ENCODE measurements at regions not wholly inside any gene's neighbourhood (a gene's known extent, or its start where the extent isn't known, plus 50 kb on each side); places are given as distances from the start of the nearest gene placed in this dataset.
"Not testable (repeated sequence)": the region's sequence is repeated elsewhere in the genome, so short reads cannot be mapped to it uniquely, and the experiment has no call there.

GRCh38 chr2:234189786-234190300, 139.3 kb downstream of the SPP2 start:
- DNase-seq (ENCODE audit: low spot score): no peak

GRCh38 chr2:234189230-234189629, 138.7 kb downstream of the SPP2 start:
- DNase-seq (ENCODE audit: low spot score): no peak

GRCh38 chr2:234187646-234188174, 137.2 kb downstream of the SPP2 start:
- no peak for DNase-seq (ENCODE audit: low spot score)

GRCh38 chr2:234181121-234181520, 130.6 kb downstream of the SPP2 start:
- no peak for DNase-seq (ENCODE audit: low spot score)

- DNase-seq (ENCODE audit: low spot score): no peak
These were observed 128.5 kb downstream of the SPP2 start for GRCh38 chr2:234179031-234179363.

GRCh38 chr2:234178330-234179030, 128.0 kb downstream of the SPP2 start:
- peak; percentile 23 for DNase-seq (ENCODE audit: low spot score)

GRCh38 chr2:234175649-234176048, 125.1 kb downstream of the SPP2 start:
- DNase-seq (ENCODE audit: low spot score): no peak

GRCh38 chr2:234174742-234175141, 124.2 kb downstream of the SPP2 start:
- no peak for DNase-seq (ENCODE audit: low spot score)

- DNase-seq (ENCODE audit: low spot score): no peak
These were observed 122.0 kb downstream of the SPP2 start for GRCh38 chr2:234172532-234172931.

- no peak for DNase-seq (ENCODE audit: low spot score)
These were observed 121.6 kb downstream of the SPP2 start for GRCh38 chr2:234172066-234172465.

- DNase-seq (ENCODE audit: low spot score): no peak
These were observed 121.2 kb downstream of the SPP2 start for GRCh38 chr2:234171666-234172065.

- no peak for DNase-seq (ENCODE audit: low spot score)
These were observed 119.2 kb downstream of the SPP2 start for GRCh38 chr2:234169674-234170073.

GRCh38 chr2:234168605-234169570, 118.4 kb downstream of the SPP2 start:
- not testable (repeated sequence) for DNase-seq (ENCODE audit: low spot score)

- no peak for DNase-seq (ENCODE audit: low spot score)
These were observed 116.0 kb downstream of the SPP2 start for GRCh38 chr2:234166531-234166930.

GRCh38 chr2:234165421-234165820, 114.9 kb downstream of the SPP2 start:
- no peak for DNase-seq (ENCODE audit: low spot score)

- no peak for DNase-seq (ENCODE audit: low spot score)
These were observed 114.3 kb downstream of the SPP2 start for GRCh38 chr2:234164493-234165413.

- DNase-seq (ENCODE audit: low spot score): no peak
These were observed 113.1 kb downstream of the SPP2 start for GRCh38 chr2:234163510-234164045.

- DNase-seq (ENCODE audit: low spot score): no peak
These were observed 112.4 kb downstream of the SPP2 start for GRCh38 chr2:234162861-234163260.

- DNase-seq (ENCODE audit: low spot score): no peak
These were observed 111.4 kb downstream of the SPP2 start for GRCh38 chr2:234161932-234162331.

GRCh38 chr2:234158812-234159211, 108.3 kb downstream of the SPP2 start:
- DNase-seq (ENCODE audit: low spot score): no peak

- DNase-seq (ENCODE audit: low spot score): no peak
These were observed 107.5 kb downstream of the SPP2 start for GRCh38 chr2:234157817-234158588.

Data from kidney capillary endothelial cell (primary cell).